GM21786 (cell line): ENCODE measurements at regions not wholly inside any gene's neighbourhood (a gene's known extent, or its start where the extent isn't known, plus 50 kb on each side); places are given as distances from the start of the nearest gene placed in this dataset.
"Not testable (repeated sequence)": the region's sequence is repeated elsewhere in the genome, so short reads cannot be mapped to it uniquely, and the experiment has no call there.

Experiments used
- ATAC-seq: cut with Tn5 transposase; IDR thresholded peaks from one replicate; pipeline ENCODE4 v1.9.1; 2021; ENCODE audit not compliant: unreplicated experiment

DNA sequence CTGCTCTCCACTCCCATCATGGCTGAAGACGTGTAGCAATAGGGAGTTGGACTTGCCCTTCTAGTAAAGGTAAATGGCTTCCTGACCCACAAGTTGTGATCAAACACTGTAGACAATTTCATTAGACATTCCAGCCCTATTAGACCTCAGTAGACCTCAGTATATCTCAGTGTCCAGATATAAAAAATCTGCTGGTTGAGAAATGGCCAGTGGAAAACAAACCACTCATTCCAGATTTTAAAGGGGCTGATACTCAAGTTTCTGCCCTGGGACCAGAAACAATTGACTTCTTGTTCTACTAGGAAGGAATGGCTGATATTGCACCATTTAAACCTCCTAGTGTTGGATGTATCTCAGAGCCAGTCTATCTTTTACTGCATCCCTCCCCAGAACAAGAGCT, 613.2 kb downstream of the PDCD6IP start:
- no peak for ATAC-seq

DNA sequence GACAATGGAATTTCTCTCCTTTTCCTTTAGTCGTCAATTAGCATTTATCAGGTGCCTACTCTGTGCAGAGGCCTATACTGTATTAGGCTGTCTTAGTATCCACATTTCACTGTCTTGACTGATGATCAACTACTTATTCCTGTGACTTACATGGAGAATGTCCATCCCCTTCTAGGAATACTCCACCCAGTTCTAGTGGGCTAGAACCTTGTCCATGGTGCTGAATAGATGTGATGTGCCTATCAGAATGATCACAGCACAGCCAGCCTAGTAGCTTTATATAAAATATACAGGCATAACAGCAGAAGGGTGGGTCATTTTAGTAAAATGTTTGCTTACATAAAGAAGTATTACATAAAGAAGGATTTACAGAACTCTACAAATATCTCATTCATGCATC, 621.4 kb downstream of the PDCD6IP start:
- no peak for ATAC-seq

DNA sequence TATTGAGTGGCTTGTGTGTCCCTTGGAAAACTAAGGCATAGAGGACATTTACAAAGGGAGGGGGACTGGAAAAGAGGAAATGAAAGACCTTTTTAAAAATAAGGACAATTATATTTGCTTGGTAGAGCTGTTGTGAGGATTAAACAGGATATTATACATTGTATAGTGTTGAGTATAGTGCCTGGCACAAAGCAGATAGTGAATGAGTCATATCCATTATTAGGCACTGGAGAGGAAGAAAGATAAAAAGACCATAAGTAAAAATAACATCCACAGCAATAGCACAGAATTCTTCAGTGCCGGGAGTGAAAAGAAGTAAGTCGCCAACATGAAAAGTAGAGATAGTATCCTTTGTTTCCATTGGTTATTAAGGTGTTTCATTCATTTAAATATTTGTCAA, 623.3 kb downstream of the PDCD6IP start:
- ATAC-seq, result no peak

DNA sequence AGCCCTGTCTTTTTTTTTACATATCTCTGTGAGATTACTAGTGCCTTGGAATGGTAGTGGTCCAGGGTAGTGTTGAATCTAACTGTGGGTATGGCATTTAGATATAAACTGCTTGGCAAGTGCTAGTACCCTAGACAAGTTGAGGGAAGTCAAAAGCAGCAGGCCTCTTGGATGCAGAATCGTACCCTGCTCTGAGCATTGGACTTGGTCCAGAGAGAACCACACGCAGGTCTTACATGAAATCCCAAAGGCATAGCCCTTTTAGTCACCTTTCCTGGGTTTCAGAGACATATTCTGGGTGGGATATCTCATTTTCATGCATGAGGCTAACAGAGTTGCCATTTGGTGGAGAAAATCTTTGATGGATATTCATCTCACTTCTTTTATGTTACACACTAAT, 641.4 kb downstream of the PDCD6IP start:
- ATAC-seq, result no peak

DNA sequence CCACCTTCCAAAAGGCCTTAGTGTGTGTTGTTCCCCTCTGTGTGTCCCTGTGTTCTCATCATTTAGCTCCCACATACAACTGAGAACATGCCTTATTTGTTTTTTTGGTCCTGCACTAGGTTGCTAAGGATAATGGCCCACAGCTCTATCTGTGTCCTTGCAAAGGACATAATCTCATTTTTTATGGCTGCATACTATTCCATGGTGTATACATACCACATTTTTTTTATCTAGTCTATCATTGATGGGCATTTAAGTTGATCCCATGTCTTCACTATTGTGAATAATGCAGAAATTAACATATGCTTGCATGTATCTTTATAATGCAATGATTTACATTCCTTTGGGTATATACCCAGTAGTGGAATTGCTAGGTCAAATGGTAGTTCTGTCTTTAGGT, 645.7 kb downstream of the PDCD6IP start:
- no peak for ATAC-seq

DNA sequence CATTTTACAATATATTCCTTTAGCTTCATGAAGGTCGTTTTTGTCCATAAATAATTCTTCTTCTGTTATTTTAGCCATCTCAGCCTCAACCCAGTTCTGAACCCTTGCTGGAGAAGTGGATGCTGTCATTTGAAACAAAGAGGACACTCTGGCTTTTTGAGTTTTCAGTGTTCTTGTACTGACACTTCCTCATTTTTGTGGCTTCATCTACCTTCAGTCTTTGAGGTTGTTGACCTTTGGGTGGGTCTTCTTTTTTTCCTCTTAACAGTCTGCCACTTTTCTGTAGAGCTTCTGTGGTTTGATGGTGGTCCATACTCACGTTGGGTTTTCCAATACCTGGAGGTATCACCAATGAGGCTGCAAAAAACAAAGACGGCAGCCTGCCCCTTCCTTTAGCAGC, 650.9 kb downstream of the PDCD6IP start:
- ATAC-seq, result no peak

DNA sequence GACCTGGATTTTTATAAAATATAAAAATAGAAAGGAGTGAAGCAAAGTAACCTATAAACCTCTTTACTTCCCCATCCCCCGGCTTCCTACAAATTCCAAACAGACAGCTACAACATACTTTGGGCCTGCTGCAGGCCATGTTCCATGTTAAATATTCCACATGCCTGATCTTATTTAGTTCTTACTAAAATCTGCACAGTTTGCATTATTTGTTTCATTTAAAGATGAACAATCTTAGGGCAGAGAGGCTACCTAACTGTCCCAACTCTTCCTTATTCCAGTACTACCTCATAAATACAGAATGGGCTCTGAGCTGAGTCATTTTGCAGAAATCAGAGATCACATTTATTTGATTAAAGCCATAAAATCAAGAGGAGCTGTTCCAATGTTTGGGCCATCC, 665.0 kb downstream of the PDCD6IP start:
- no peak for ATAC-seq

DNA sequence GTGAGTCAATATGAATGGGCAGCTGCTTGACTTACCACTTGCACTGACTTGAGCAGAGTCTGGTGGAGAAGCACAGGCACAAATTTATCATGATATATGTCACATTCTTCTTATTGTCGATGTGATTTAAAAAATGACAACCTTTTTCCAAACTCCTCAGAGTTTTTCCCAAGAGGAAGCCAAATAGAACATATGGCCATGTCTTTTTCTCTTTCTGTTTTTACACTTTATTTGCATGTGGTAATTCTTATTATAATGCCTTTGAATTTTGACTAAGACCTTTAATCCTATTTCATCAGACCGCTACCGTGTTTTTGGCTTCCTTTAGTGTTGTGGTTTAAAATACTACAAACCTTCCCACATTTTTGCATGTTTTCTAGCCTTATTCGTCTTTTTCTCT, 666.2 kb downstream of the PDCD6IP start:
- ATAC-seq, result no peak

DNA sequence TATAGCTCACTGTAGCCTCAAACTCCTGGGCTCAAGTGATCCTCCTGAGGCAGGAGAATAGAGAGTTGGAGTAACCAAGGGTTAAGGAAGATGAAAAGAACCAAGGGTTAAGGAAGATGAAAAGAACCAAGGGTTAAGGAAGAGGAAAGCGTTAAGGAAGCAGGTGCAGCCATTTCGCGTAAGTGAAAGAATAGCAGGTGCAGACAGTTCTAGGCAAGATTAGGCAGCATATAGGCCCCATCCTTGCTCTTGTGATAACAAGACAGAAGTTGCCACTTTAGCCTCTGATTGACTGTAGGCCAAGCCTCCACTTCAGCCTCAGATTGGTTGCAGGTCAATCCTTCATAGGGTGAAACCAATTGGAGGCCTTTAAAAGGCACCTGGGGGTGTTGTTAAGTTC, 677.4 kb downstream of the PDCD6IP start:
- no peak for ATAC-seq

DNA sequence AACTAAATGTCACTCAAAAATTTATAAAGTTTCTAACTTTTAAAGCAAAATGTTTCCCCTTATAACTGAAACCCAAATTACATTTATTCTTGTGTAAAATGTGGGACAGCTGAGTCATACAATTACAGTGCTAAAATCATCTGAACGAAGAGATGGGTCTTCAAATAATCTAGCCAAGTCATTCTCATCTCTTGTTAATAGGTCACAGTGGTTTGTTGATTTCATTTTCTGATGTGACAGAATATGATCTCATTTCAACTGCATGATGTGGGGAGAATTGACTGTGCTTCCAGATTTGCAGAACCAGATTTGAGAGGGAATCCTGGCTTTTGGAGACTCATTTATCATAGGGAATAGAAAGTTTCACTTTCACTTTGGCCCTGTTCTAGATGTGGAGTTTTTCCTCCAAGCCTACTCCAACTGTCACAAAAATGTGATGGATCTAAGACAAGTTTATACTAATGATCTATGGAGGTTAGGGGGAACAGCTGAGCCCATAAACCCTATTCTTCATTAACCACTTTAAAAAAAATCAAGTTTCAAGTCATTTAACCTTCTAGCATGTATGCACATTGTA, 685.0 kb downstream of the PDCD6IP start:
- ATAC-seq, result no peak

DNA sequence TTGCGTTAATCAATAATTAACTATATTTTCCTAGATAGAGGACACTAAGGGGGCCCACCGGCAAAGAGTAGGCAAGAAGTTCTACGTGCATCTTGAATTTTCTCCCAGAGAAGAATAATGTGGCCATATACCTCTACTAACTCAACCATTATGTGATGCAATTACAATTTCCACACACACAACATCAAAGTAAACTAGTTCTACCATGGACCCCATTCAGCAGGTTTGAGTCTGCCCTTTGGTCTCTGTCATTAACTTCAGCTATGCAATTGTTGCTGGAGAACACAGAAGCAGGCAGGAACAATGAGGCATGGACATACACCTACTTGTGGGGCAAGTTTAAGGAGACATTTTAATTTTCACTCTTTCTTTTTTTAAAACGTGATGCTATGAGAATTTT, 705.9 kb downstream of the PDCD6IP start:
- no peak for ATAC-seq

DNA sequence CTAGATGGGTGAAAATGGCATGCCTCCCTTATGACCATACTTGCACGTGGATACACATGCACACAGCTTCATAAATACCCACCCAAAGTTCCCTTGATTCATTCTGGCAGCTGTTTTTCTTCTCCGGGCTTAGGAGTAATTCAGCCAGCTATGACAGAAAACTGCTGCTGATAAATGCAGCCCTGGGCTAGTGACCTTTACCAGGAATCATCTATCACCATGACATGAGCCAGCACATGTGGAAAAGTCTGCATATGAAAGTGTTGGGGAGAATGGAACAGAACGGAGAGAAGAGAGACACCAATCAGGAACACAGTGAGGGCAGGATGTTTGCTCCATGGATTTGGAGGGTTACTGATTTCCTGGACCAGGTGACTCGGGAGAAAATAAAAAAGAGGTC, 706.3 kb downstream of the PDCD6IP start:
- ATAC-seq, result no peak

DNA sequence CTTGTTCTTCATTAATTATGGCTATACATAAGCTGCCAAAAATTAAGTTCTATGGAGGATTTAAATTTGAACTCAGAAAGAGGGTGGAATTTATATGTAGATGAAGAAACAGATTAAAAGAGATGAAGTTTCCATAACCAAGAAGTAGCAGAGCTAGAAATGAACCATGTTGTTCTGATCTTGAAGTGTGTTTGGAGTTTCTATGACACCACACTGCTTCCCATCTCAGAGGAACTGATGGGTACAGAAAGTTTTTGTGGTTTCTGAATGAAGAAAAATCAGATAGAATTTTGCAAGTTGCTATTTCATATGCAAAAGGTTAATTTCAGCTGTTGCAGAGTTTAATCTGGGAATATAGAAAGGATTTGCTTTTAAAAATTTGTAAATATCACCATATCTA, 710.3 kb downstream of the PDCD6IP start:
- ATAC-seq, result no peak

DNA sequence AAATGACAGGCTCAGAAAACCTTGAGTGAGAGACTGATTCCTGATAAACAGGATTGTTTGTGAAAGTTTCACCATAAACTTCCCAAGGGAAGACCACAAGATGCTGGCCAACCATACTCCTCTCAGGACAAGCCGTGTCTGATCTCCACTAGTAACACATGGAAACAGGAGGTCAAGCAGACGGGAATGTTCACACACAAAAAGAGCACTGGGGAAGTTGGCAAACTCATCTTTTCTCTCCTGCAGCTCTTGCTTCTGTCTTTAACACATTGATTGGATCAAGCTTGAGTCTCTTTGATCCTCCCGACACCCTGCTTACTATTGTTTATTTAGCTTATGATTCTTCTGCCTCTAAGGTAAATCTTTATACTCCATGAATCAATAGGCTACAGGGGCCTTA, 713.5 kb downstream of the PDCD6IP start:
- no peak for ATAC-seq

DNA sequence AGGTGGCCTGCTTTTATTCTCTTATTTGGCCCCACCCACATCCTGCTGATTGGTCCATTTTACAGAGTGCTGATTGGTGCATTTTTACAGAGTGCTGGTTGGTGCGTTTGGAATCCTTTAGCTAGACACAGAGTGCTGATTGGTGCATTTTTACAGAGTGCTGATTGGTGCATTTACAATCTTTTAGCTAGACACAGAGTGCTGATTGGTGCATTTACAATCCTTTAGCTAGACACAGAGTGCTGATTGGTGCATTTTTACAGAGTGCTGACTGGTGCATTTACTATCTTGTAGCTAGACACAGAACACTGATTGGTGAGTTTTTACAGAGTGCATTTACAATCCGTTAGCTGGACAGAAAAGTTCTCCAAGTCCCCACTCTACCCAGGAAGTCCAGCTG, 720.6 kb downstream of the PDCD6IP start:
- ATAC-seq, result not testable (repeated sequence)

DNA sequence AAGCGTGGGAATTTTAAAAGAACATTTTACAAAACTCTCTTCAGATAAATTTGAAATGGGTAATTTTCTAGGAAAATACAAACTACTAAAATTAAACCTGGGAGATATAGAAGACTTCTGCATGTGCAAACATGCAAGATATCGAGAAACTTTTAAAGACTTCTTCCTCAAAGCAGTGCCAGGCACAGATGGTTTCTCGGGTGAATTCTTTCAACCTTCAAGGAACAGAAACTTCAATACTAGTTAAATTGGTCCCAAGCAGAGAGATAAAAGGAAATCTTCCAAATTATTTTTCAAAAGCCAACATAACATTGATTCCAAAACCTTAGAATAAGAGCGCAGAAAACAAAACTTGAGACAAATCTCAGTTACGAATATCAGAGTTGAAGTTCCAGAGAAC, 732.7 kb downstream of the PDCD6IP start:
- no peak for ATAC-seq

DNA sequence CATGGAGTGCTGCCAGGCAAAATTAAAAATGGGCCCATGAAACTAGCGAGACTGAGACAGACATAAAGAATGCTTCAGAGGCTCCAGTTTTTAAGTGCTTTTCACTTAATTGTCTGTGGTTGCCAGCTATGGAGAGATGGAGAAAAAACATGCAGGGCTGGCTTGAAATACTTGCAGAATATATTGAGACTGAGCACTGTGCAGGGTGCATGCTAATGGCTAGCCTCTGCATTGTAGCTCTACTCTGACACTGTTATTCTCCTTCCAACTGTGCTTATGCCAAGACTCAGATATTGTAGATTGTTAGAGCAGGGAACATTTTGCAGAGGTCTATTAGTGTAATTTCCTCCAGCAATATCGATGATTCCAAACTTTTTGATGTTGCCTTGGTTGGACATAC, 735.0 kb downstream of the PDCD6IP start:
- no peak for ATAC-seq

DNA sequence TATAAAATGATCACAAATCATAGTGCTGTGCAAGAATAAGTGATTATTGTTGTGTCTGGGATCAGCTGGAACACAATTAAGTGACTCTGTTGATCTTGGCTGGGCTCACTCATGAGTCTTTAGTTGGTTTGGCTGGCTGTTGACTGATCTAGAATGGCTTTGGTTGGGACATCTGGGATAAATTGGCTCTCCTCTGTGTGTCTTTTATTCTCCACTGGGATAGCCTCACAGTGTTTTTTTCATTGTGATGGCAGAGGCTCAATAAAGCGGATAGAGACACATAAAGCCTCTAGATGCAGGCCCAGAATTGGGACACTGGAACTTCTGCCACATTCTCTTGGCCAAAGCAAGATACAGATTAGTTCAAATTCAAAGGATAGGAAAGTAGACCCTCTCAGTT, 735.6 kb downstream of the PDCD6IP start:
- no peak for ATAC-seq

DNA sequence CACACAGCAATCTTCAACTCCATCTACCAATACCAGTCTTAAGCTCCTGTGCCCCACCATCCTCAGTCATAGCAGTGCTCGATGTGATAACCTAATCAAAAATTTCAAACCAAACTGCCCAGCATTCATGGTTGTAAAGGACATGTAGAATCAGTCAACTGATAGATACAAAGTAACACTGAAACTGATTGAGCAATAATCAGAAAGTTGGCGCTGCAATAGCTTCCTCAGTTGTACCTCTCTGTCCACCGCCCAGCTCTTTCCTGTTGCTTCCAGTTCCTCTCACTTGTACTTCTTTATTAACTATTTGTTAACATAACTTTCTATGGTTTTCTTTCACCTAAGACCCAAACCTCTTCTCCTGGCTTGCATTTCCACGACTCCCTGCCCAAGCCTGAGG, 745.7 kb downstream of the PDCD6IP start:
- no peak for ATAC-seq

DNA sequence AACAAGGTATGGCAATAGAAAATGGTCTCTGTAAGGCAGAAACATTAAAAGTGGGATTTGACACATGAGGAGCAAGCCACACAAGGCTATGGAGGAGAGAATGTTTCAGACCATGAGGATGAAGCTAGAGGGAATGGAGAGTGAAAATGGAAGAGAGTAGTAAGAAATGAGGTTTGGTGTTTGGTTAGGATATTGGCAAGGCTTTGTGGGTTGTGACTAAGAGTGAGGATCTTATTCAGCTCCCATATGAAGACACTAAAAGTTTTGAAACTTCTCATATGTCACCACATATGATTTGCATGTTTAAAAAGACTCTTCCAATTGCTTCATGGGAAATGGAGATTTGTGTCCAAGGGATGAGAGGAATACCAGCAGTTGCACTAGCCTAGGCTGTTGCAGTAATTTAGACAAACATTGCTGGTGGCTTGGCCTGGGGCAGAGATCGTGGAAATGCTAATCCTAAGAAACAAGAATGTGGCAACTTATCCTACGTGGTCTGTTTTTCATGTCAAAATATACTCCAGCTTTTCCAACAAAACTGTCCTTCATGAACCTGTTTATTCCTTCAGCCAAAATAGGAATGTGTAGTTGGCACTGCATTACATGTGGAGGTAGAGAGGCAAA, 749.0 kb downstream of the PDCD6IP start:
- ATAC-seq, result no peak

DNA sequence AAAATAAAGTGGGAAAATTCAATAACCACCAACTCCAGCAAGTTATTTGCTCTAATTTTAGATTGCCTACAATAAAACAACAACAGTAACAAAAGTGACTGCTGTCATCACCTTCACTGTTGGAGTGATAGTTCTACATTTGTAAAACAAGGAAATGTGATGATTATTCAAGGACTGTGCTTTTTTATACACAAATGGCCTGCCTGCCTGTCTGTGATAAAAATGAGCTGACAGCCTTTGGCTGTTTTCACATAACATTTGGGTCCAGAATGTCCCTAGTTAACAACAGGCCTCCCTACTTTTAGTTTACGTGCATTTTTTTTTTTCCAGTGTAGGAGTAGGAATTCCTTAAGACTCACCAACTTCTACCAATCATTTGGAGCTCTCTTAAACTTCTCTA, 768.8 kb downstream of the PDCD6IP start:
- ATAC-seq, result no peak

DNA sequence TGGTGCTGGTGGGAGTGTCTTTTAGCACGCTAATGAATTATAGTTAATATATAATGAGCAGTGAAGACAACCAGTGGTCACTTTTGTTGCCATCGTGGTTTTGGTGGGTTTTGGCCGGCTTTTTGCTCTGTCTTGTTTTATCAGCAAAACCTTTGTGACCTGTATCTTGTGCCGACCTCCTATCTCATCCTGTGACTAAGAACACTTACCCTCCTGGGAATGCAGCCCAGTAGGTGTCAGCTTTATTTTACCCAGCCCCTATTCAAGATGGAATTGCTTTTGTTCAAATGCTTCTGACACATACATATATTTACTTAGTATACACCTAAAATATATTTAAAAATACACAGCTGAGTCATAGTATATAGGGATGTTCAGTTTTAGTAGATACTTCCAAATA, 770.3 kb downstream of the PDCD6IP start:
- ATAC-seq, result no peak

DNA sequence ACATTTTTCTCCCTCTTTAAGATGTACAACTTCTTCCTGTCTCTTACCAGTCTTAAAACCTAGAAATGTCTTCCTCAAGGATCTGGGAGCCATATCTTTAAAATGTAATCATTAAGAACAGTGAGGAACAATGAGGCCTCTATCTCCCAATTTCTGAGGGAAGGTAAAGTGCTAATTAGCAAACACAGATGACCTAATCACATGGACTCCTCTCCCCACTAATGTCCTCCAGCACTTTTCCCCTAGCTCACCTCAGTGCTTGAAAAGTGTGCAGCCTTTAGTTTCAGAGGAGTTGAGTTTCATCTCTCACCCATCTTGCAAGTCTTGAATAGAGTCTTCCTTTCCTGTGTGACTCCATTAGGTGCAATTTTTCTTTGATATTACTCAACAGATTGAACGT, 771.0 kb downstream of the PDCD6IP start:
- ATAC-seq, result no peak
